ENCODE measurements at regions not wholly inside any gene's neighbourhood (a gene's known extent, or its start where the extent isn't known, plus 50 kb on each side); places are given as distances from the start of the nearest gene placed in this dataset.

GRCh38 chr12:83313827-83314226 lies 627.1 kb downstream of the TMTC2 start:
- no peak for TF ChIP-seq CTCF (IDR thresholded peaks at IDR 0.05)
- TF ChIP-seq EZH2phosphoT487 (IDR thresholded peaks at IDR 0.05) = no peak

Data from neural progenitor cell (in vitro differentiated cells).